ENCODE measurements at regions not wholly inside any gene's neighbourhood (a gene's known extent, or its start where the extent isn't known, plus 50 kb on each side); places are given as distances from the start of the nearest gene placed in this dataset.
"Not testable (repeated sequence)": the region's sequence is repeated elsewhere in the genome, so short reads cannot be mapped to it uniquely, and the experiment has no call there.

- DNase-seq = no peak
Measured at GRCh38 chr10:59047957-59048618, 128.4 kb upstream of the PHYHIPL start.

GRCh38 chr10:59053502-59053901, 122.9 kb upstream of the PHYHIPL start:
- DNase-seq = not testable (repeated sequence)

- DNase-seq = no peak
Measured at GRCh38 chr10:59055045-59055444, 121.4 kb upstream of the PHYHIPL start.

- DNase-seq = no peak
Measured at GRCh38 chr10:59057345-59057744, 119.1 kb upstream of the PHYHIPL start.

GRCh38 chr10:59060852-59061251, 115.6 kb upstream of the PHYHIPL start:
- DNase-seq = no peak

- DNase-seq = no peak
Measured at GRCh38 chr10:59063491-59063890, 113.0 kb upstream of the PHYHIPL start.

GRCh38 chr10:59064080-59064692, 112.3 kb upstream of the PHYHIPL start:
- DNase-seq = no peak

- DNase-seq = no peak
Measured at GRCh38 chr10:59064759-59065539, 111.5 kb upstream of the PHYHIPL start.

- DNase-seq = no peak
Measured at GRCh38 chr10:59068581-59069191, 107.8 kb upstream of the PHYHIPL start.

GRCh38 chr10:59072038-59072437, 104.4 kb upstream of the PHYHIPL start:
- DNase-seq = no peak

GRCh38 chr10:59073456-59074053, 102.9 kb upstream of the PHYHIPL start:
- DNase-seq = no peak

GRCh38 chr10:59075576-59075975, 100.9 kb upstream of the PHYHIPL start:
- no peak for DNase-seq

- DNase-seq = no peak
Measured at GRCh38 chr10:59077855-59078254, 98.6 kb upstream of the PHYHIPL start.

GRCh38 chr10:59078978-59079377, 97.5 kb upstream of the PHYHIPL start:
- no peak for DNase-seq

- DNase-seq = no peak
Measured at GRCh38 chr10:59079386-59080226, 96.8 kb upstream of the PHYHIPL start.

- DNase-seq = no peak
Measured at GRCh38 chr10:59082249-59082648, 94.2 kb upstream of the PHYHIPL start.

- DNase-seq = peak; percentile 29
Measured at GRCh38 chr10:59085054-59085453, 91.4 kb upstream of the PHYHIPL start.

- DNase-seq = no peak
Measured at GRCh38 chr10:59085711-59086502, 90.5 kb upstream of the PHYHIPL start.

GRCh38 chr10:59087486-59087885, 89.0 kb upstream of the PHYHIPL start:
- DNase-seq = no peak

GRCh38 chr10:59088912-59089573, 87.4 kb upstream of the PHYHIPL start:
- no peak for DNase-seq

Measured in NCI-H1105 treated with DMSO at 0.1 percent for 48 hours (cell line).